T47D (cell line): ENCODE measurements at regions not wholly inside any gene's neighbourhood (a gene's known extent, or its start where the extent isn't known, plus 50 kb on each side); places are given as distances from the start of the nearest gene placed in this dataset.

Source experiments
- DNase-seq, 2 experiments: peaks; one replicate each; pipeline versions ENCODE4 v3.0.0 to v3.0.0-alpha.2; 2011 to 2012; ENCODE audit warnings: low read depth in 1 of 2, low spot score in 1 of 2
- JUND ChIP-seq: IDR thresholded peaks from 2 replicates; pipeline ENCODE4 v1.6.1; 2012; ENCODE audit warnings: low read depth
- in situ Hi-C: cut with HindIII; loops from 2 replicates; pipeline ENCODE4 v1.10.0; 2016; ENCODE audit warnings: low sequenced_read_pairs, low pct_unique_long_range_greater_than_20kb

- in situ Hi-C loops, result no loop called here
- no peak for DNase-seq
- TF ChIP-seq JUND, result no peak
Measured at GRCh38 chr6:121020656-121021055, 313.6 kb downstream of the TBC1D32 start.

DNA sequence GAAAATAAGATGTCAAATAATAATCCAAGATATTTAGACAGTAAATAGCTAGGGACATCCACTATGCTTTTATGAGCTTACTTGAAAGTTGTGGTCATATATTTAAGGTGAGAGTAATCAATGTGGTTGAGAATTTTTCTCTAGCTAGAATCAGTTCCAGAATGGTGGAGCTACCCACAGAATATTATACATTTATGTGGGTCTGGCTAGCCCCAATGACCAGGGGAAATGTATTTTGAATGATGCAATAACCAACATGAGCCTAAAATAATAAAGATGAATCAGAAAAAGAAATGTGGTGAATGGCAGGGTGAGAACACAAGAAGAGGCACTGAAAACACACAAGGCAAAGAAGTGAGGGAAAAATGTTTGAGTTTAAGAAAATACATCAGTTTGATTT is 325.7 kb downstream of the TBC1D32 start:
- TF ChIP-seq JUND, result no peak
- no peak for DNase-seq
- in situ Hi-C loops, result no loop called here

GRCh38 chr6:121006024-121006423 is 328.3 kb downstream of the TBC1D32 start:
- no peak for TF ChIP-seq JUND
- in situ Hi-C loops, result no loop called here
- DNase-seq, result no peak

- TF ChIP-seq JUND, result no peak
- in situ Hi-C loops, result no loop called here
- DNase-seq, result no peak
Measured at GRCh38 chr6:121000381-121000780, 333.9 kb downstream of the TBC1D32 start.

GRCh38 chr6:120996340-120996739 is 337.9 kb downstream of the TBC1D32 start:
- no peak for TF ChIP-seq JUND
- DNase-seq, result no peak
- in situ Hi-C loops, result no loop called here

DNA sequence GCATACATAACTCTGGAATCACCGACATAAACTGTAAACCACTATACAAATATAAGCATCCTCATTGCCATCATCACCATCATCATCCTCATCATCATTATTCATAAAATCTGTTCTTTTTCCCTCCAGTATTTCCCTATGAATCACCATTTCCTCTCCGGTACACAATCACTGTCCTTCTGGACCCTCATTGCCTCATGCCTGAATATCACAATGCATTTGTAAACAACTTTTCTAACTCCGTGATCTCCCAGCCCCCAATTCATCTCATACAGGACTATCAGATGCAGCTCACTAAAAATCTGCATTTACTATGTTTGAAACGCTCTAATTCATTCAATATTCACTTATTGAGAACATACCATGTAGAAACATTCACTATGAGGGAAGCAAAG is 339.7 kb downstream of the TBC1D32 start:
- in situ Hi-C loops, result no loop called here
- no peak for TF ChIP-seq JUND
- no peak for DNase-seq

DNA sequence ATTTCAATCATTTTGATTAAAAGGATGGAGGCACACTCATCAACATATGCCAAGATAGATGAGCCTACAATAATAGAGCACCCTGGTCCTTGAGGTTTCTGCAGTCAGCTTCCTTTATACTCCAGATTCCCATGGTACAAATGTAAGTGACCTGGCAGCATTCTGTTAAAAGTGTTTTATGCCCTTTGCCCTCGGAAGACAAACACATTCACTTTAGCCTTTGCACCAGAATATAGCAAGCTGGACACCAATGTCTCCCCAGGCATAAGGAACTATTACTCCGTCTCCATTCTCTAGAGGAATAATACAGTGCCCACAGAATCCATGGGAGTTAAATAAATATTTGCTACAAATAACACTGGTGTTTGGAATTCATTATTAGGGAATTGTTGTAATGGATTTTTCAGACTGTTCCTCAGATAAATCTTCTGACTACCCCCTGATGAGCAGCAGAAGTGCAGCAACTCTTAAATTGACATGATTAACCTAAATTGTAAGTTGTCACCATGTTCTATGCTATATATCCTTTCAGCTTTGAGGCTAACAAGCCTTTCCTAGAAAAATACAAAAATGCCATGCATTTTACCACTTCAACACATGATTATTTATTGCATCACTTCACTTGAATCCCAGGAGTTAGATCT is 340.2 kb downstream of the TBC1D32 start:
- no peak for TF ChIP-seq JUND
- no peak for DNase-seq
- in situ Hi-C loops, result no loop called here

- TF ChIP-seq JUND, result no peak
- no peak for DNase-seq
- in situ Hi-C loops, result no loop called here
Measured at GRCh38 chr6:120992257-120992656, 342.0 kb downstream of the TBC1D32 start.

DNA sequence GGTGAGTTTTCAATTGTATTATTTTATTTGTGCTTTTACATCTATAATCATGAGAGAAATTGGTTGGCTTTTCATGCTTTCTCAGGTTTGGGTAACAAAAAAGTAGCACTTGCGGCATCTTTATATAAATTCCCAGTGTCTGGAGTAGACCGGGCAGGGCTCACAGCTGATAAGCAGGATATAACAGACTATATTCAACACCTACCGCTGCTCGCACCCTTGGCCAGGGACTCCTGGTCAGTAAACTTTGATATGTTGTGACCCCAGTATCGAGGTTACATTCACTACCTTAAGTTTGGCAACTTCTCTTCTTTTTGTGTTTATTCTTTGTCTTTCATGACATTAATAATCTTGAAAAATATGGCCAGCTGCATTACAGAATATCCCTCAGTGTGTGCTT is 343.4 kb downstream of the TBC1D32 start:
- TF ChIP-seq JUND, result no peak
- DNase-seq, result no peak
- in situ Hi-C loops, result no loop called here

DNA sequence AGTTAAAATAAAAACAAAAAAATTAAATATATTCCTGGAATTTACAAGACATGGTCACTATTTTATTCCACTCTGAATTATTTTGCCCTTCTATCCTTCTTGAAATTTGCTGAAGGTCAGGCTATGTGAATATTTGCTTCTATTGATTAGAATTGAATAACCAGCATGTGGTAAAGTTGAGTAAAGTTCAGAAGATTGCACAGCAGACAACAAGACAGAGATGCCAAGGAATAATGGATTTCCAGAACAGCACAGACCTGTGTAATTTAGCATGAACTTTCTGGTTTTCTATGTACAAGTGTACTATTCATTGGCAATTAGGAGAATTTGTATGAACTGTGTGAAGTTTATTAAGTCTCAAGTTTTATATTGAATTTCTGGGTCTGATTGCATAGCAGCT is 352.4 kb downstream of the TBC1D32 start:
- in situ Hi-C loops, result no loop called here
- no peak for TF ChIP-seq JUND
- DNase-seq, result no peak

- in situ Hi-C loops, result no loop called here
- DNase-seq, result no peak
- no peak for TF ChIP-seq JUND
Measured at GRCh38 chr6:120966321-120966720, 368.0 kb downstream of the TBC1D32 start.

- no peak for TF ChIP-seq JUND
- no peak for DNase-seq
- in situ Hi-C loops, result no loop called here
Measured at GRCh38 chr6:120965814-120966213, 368.5 kb downstream of the TBC1D32 start.

- no peak for DNase-seq
- in situ Hi-C loops, result no loop called here
- TF ChIP-seq JUND, result no peak
Measured at GRCh38 chr6:120960761-120961160, 373.5 kb downstream of the TBC1D32 start.

DNA sequence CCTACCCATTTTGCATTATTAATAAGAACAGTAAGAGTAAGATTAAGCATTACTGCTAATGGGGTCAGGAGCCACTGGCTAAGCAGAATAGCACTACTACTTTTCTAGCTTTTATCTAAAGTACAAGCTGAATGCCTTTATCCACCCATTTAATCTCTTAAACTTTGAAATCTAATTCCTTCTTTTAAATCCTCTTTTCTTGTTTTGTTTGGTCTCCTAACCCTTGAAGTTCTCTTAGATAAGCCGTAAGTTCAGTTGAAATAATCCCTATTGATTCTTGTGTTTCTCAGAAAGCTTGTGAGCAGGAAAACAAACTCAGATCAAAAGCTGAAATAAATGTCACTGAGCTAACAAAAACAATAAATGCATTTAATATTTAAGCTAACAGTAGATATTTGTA is 380.2 kb downstream of the TBC1D32 start:
- no peak for DNase-seq
- no peak for TF ChIP-seq JUND
- in situ Hi-C loops, result no loop called here
